Ascending aorta (tissue), 2 donors: ENCODE measurements at regions not wholly inside any gene's neighbourhood (a gene's known extent, or its start where the extent isn't known, plus 50 kb on each side); places are given as distances from the start of the nearest gene placed in this dataset.

Experiments used
- DNase-seq, 2 donors: peaks; one replicate each; pipeline ENCODE4 v3.0.0-alpha.2; 2019; ENCODE audit warnings: low spot score in 2 of 2
- H3K27ac ChIP-seq, 2 donors: fragments of 200-600 bp; sonication (generic); one replicate each; pipeline ENCODE4 v1.5.1; 2016 to 2017; ENCODE audit warnings: mild to moderate bottlenecking in 1 of 2
- H3K27me3 ChIP-seq: fragments of 200-600 bp; sonication (generic); one replicate; pipeline ENCODE4 v1.5.1; 2017
- H3K36me3 ChIP-seq, 2 donors: fragments of 200-600 bp; sonication (generic); one replicate each; pipeline ENCODE4 v1.5.1; 2016
- H3K4me1 ChIP-seq, 2 donors: fragments of 200-600 bp; sonication (generic); one replicate each; pipeline ENCODE4 v1.5.1; 2016 to 2017; ENCODE audit warnings: mild to moderate bottlenecking in 1 of 2
- H3K4me3 ChIP-seq, 2 donors: fragments of 200-600 bp; sonication (generic); one replicate each; pipeline ENCODE4 v1.5.1; 2016 to 2017; ENCODE audit warnings: mild to moderate bottlenecking in 1 of 2
- H3K9me3 ChIP-seq, 2 donors: fragments of 200-600 bp; sonication (generic); one replicate each; pipeline ENCODE4 v1.5.1; 2016
- intact Hi-C: fragments of 100-400 bp; cut with DNase I; formaldehyde crosslinking; loops from one replicate; pipeline ENCODE4 v1.15.1; 2023
- TF ChIP-seq, protein P1 (sequence below), 3 experiments: fragments of 200-600 bp in 2 of 3; fragments of 450-650 bp in 1 of 3; sonication (generic) in 2 of 3; IDR thresholded peaks; one replicate each; pipeline ENCODE4 v1.5.1; 2016 to 2019; ENCODE audit warnings: antibody characterized with exemption in 3 of 3, mild to moderate bottlenecking in 1 of 3, moderate library complexity in 1 of 3

DNA sequence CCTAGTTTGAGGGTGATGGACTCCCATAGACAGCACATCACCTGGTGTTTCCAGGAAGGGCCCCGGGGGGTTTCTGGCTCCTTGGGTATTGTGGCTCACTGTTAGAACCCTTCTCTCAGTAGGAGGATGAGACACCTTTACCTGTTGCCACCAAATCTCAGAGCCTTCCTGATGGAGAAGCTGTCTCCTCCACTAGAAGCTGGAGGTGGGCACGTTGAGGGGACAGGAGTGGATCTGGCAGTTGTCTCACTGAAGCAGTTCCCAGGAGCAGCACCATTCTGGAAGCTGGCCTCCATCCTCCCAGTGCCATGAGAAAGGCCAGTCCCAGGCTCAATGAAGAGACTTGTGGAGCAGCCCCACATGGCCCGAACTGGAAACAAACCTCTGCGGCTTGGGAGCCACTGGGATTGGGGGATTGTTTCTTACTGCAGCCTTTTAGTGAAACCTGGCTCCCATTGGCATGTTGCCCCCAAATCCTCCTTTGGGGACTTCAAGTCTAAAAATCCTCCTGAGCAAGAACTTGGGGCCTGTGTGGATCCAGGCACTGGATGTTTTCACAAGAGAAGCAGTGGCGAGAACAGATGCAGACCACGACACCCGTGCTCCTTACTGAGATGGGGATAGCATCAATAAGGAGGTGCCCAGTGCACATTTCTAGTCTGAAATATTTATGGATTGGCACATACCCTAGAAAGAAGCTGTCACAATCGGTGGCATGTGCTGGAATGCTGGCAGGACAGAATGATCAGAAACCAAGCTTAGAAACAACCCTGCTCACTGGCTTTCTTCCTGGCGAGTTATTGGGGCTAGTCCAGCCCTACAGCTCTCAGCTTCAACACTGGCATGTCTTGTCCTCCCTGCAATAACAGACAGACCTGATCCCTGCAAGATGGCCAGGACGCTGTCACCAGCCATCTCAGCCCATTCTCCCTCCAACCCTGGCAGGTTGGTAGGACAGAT lies 223.7 kb upstream of the AJAP1 start:
- intact Hi-C loops = no loop called here

DNA sequence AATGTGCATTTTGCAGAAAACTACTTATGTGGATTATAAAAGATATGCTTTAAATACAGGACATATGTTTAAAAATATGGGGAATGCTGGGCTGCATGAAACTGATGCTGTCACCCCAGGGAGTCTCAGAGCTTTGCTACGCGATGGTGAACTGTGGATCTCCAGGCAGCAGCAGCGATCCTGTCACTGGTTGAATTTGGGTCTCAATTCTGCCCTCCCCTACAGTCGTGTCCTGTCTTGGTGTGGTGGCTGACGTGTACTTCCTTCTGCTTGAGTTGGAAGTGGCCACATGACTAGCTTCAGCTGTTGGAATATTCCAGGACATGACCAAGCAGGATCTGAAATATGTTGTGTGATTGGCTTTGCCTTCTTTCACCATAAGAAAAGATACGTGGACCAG lies 222.9 kb upstream of the AJAP1 start:
- Histone ChIP-seq H3K4me3 (no peak overlapping the region), H3K27ac (no peak overlapping the region), H3K36me3 (no peaks in the 10 kb centered on the region), H3K9me3 (no peaks in the 10 kb centered on the region), H3K4me1 (no peaks in the 10 kb centered on the region), H3K27me3 (no peaks in the 10 kb centered on the region)
- intact Hi-C loops = no loop called here
- no peak for DNase-seq
- TF ChIP-seq, protein P1, sequence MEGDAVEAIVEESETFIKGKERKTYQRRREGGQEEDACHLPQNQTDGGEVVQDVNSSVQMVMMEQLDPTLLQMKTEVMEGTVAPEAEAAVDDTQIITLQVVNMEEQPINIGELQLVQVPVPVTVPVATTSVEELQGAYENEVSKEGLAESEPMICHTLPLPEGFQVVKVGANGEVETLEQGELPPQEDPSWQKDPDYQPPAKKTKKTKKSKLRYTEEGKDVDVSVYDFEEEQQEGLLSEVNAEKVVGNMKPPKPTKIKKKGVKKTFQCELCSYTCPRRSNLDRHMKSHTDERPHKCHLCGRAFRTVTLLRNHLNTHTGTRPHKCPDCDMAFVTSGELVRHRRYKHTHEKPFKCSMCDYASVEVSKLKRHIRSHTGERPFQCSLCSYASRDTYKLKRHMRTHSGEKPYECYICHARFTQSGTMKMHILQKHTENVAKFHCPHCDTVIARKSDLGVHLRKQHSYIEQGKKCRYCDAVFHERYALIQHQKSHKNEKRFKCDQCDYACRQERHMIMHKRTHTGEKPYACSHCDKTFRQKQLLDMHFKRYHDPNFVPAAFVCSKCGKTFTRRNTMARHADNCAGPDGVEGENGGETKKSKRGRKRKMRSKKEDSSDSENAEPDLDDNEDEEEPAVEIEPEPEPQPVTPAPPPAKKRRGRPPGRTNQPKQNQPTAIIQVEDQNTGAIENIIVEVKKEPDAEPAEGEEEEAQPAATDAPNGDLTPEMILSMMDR (IDR thresholded peaks at IDR 0.05) = no peak

More for the DNA sequence above, 223.7 kb upstream of the AJAP1 start:
- Histone ChIP-seq H3K9me3 (no peaks in the 10 kb centered on the region), H3K27ac (no peak overlapping the region), H3K36me3 (no peaks in the 10 kb centered on the region), H3K4me3 (no peak overlapping the region), H3K27me3 (no peaks in the 10 kb centered on the region), H3K4me1 (no peaks in the 10 kb centered on the region)
- TF ChIP-seq, protein P1 (IDR thresholded peaks at IDR 0.05) = no peak
- DNase-seq = no peak

DNA sequence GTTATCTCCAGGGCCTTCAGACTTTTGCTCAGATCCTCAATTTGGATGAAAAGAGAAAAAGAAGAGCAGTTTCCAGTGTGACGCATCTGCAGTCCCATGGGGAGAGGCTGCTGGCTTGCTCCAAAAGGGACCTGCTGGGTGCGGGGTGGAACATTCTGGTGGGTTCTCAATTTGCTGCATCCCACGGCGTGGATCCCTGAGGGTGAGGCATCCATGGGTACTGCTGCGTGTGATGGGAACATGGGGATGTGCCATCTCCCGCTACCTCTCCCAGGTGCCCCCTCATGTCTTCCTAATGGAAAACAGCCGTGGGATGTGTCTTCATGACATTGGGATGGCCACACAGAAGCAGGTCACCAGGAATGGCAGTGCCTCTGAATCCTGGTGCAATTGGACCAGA lies 221.3 kb upstream of the AJAP1 start:
- intact Hi-C loops = no loop called here
- H3K36me3 ChIP-seq = no peaks in the 10 kb centered on the region

DNA sequence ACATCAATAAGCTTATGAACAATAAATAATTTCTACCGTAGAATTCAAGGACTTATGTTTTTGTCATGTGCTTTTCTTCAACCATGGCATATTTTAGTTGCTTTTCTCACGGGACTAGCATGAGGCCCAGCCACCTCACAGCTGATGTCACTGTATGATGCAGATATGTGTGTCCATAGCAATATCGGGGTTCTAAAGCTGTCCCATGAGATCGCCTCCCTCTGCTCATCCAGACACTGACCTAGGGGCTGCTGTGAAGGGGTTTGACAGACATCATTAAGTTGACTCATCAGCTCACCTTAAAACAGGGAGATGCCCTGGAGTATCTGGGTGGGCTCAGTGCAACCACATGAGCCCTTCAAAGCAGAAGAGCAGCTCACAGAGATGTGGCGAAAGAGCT lies 210.3 kb upstream of the AJAP1 start:
- H3K9me3 ChIP-seq = no peaks in the 10 kb centered on the region
- DNase-seq = no peak
- H3K4me3 ChIP-seq = no peak overlapping the region
- H3K27ac ChIP-seq = no peak overlapping the region
- no peaks in the 10 kb centered on the region for H3K27me3 ChIP-seq
- no peaks in the 10 kb centered on the region for H3K4me1 ChIP-seq
- H3K36me3 ChIP-seq = no peaks in the 10 kb centered on the region
- intact Hi-C loops = no loop called here
- TF ChIP-seq, protein P1 (IDR thresholded peaks at IDR 0.05) = no peak

More for the DNA sequence above, 221.3 kb upstream of the AJAP1 start:
- H3K27ac ChIP-seq = no peak overlapping the region
- H3K4me3 ChIP-seq = no peak overlapping the region
- H3K9me3 ChIP-seq = no peaks in the 10 kb centered on the region
- H3K4me1 ChIP-seq = no peaks in the 10 kb centered on the region
- TF ChIP-seq, protein P1 (IDR thresholded peaks at IDR 0.05) = no peak
- DNase-seq = no peak
- no peaks in the 10 kb centered on the region for H3K27me3 ChIP-seq

DNA sequence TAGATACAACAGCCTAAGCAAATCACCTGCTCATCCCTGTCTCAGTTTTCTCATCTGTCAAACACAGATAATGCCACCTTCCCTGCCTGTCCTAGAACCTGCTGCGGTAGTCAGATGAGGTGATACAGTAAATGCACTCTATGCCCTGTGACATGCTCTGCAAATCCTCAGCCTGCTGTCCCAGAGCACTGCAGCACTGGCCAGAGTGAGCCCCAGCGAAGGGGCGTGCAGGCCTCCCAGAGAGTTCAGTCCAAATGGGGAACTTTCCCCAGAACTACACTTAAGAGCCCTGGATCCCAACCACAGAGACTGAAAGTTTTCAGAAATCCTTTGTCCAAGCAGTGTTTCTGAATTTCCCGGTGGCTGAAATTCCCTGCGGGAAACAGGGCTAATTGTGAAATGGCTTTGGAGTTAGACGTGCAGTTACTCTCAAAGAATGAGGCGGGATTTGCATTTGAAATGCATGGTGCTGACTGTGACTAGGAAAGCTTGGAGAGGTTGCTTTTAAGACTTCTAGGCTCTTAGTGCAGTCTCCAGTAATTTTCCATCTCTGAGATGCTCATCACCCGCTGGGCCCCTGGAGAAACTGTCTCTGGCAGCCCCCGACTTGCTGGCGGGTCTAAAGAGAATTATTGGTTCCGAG lies 206.5 kb upstream of the AJAP1 start:
- Histone ChIP-seq H3K4me1 (no peaks in the 10 kb centered on the region), H3K27me3 (no peaks in the 10 kb centered on the region), H3K4me3 (no peak overlapping the region), H3K27ac (no peak overlapping the region), H3K36me3 (no peaks in the 10 kb centered on the region), H3K9me3 (no peaks in the 10 kb centered on the region)
- intact Hi-C loops = no loop called here
- no peak for DNase-seq
- TF ChIP-seq, protein P1 (IDR thresholded peaks at IDR 0.05) = no peak
